HepG2 (cell line): ENCODE measurements at regions not wholly inside any gene's neighbourhood (a gene's known extent, or its start where the extent isn't known, plus 50 kb on each side); places are given as distances from the start of the nearest gene placed in this dataset.
"Not testable (repeated sequence)": the region's sequence is repeated elsewhere in the genome, so short reads cannot be mapped to it uniquely, and the experiment has no call there.

ENCODE experiments used
- ATAC-seq: fragments of 200-7000 bp; cut with Tn5 transposase; 3 replicates; pipeline ENCODE4 v1.9.1; 2020; ENCODE audit warnings: mild to moderate bottlenecking, moderate library complexity
- BruUV-seq: library from RNA; stranded (reverse); fragments of 400-500 nt; replicated peaks from 2 replicates; lab custom pipeline; 2021; lab: Mats Ljungman, UMichigan
- CTCF ChIA-PET: fragments of 300-600 bp; formaldehyde crosslinking; extraction: SDS; loops from one replicate; lab custom pipeline; 2021; ENCODE audit warnings: low total read pairs, inconsistent platforms, low intra/inter-chr PET ratio; lab: Yijun Ruan, JAX
- POLR2A ChIA-PET: fragments of 350-600 bp; sonication (Branson Sonifier 250); formaldehyde crosslinking; loops from one replicate; lab custom pipeline; 2020; ENCODE audit warnings: antibody characterized with exemption, inconsistent platforms; lab: Yijun Ruan, JAX
- DNase-seq: peaks from one replicate; pipeline ENCODE4 v3.0.0-alpha.2; 2015; ENCODE audit warnings: low spot score
- FAIRE-seq: peaks from 3 replicates; lab custom pipeline; 2011; peaks lifted over from hg19 to GRCh38; lab: Jason Lieb, UNC
- H2AFZ ChIP-seq: one replicate; pipeline ENCODE4 v1.6.1; 2011; ENCODE audit warnings: low read length, inconsistent platforms
- H3K27ac ChIP-seq: fragments of 300-600 bp; 3 replicates; pipeline ENCODE4 v1.8.0; 2011; ENCODE audit warnings: mixed run types, mild to moderate bottlenecking, mixed read lengths, low read length, inconsistent platforms; ENCODE audit not compliant: insufficient read depth; ENCODE audit errors: extremely low read length
- H3K27me3 ChIP-seq, 2 experiments: fragments of 200-600 bp in 1 of 2; 2 replicates in 1 of 2; 3 replicates in 1 of 2; pipeline versions ENCODE4 v1.6.0 to v1.8.0; 2011; ENCODE audit warnings: low read length in 2 of 2, mild to moderate bottlenecking in 2 of 2, moderate library complexity in 2 of 2, inconsistent platforms in 1 of 2; ENCODE audit not compliant: insufficient read depth in 2 of 2, control insufficient read depth in 1 of 2
- H3K36me3 ChIP-seq, 2 experiments: fragments of 200-600 bp in 1 of 2; replicated peaks in 1 of 2; 2 replicates in 1 of 2; 3 replicates in 1 of 2; pipeline versions ENCODE4 v1.5.1 to v1.8.0; 2011; ENCODE audit warnings: low read length in 2 of 2, inconsistent platforms in 1 of 2; ENCODE audit not compliant: insufficient read depth in 2 of 2, control insufficient read depth in 1 of 2
- H3K4me1 ChIP-seq: 2 replicates; pipeline ENCODE4 v1.5.1; 2012; ENCODE audit warnings: low read length, inconsistent platforms; ENCODE audit not compliant: insufficient read depth
- H3K4me2 ChIP-seq: 2 replicates; pipeline ENCODE4 v1.6.0; 2011; ENCODE audit warnings: low read depth, low read length, inconsistent platforms
- H3K4me3 ChIP-seq, 3 experiments: fragments of 200-600 bp in 1 of 3; sonication (generic), shearing (Covaris generic) in 1 of 3; replicated peaks in 1 of 3; 2 replicates each; pipeline ENCODE4 v1.5.1; 2011 to 2016; ENCODE audit warnings: low read length in 3 of 3, inconsistent platforms in 2 of 3, low read depth in 2 of 3, mild to moderate bottlenecking in 2 of 3, control low read depth in 1 of 3, mixed read lengths in 1 of 3; ENCODE audit not compliant: insufficient read depth in 1 of 3
- H3K79me2 ChIP-seq: one replicate; pipeline ENCODE4 v1.6.1; 2011; ENCODE audit warnings: low read length, inconsistent platforms; ENCODE audit not compliant: insufficient read depth
- H3K9ac ChIP-seq: 2 replicates; pipeline ENCODE4 v1.6.0; 2011; ENCODE audit warnings: mild to moderate bottlenecking, low read depth, low read length, inconsistent platforms; ENCODE audit not compliant: insufficient read depth
- H3K9me3 ChIP-seq: 2 replicates; pipeline ENCODE4 v1.5.1; 2012; ENCODE audit warnings: mild to moderate bottlenecking, low read length
- H4K20me1 ChIP-seq: 2 replicates; pipeline ENCODE4 v1.6.0; 2011; ENCODE audit warnings: inconsistent platforms, mild to moderate bottlenecking, low read length, moderate library complexity; ENCODE audit not compliant: insufficient read depth
- ATAD3A ChIP-seq: sonication (generic); formaldehyde crosslinking; IDR thresholded peaks from 2 replicates; pipeline ENCODE4 v1.4.0; 2020; ENCODE audit warnings: missing genetic modification reagents
- ATM ChIP-seq: fragments of 450-650 bp; IDR thresholded peaks from 2 replicates; pipeline ENCODE4 v1.7.1; 2017; ENCODE audit warnings: mild to moderate bottlenecking, borderline replicate concordance
- CEBPG ChIP-seq: IDR thresholded peaks from 2 replicates; pipeline ENCODE4 v1.6.1; 2016
- FOSL2 ChIP-seq: sonication (generic); formaldehyde crosslinking; IDR thresholded peaks from 2 replicates; pipeline ENCODE4 v1.4.0; 2020; ENCODE audit warnings: missing genetic modification reagents
- GABPB1 ChIP-seq: IDR thresholded peaks from 2 replicates; pipeline ENCODE4 v1.6.1; 2016; ENCODE audit warnings: mild to moderate bottlenecking, missing genetic modification reagents, moderate library complexity, missing compliant biosample characterization
- HHEX ChIP-seq: IDR thresholded peaks from 2 replicates; pipeline ENCODE4 v1.6.1; 2016; ENCODE audit warnings: control low read depth
- MAFK ChIP-seq, 2 experiments: IDR thresholded peaks in 1 of 2; conservative IDR thresholded peaks in 1 of 2; 2 replicates each; pipeline ENCODE4 v1.6.1; 2011; ENCODE audit warnings: improper control_type of control experiment in 2 of 2, low read length in 2 of 2
- SALL1 ChIP-seq: sonication (generic); formaldehyde crosslinking; IDR thresholded peaks from 2 replicates; pipeline ENCODE4 v1.8.0; 2022; ENCODE audit warnings: mild to moderate bottlenecking, missing genetic modification reagents
- TEAD3 ChIP-seq: optimal IDR thresholded peaks from 2 replicates; pipeline ENCODE3; 2016; ENCODE audit warnings: borderline replicate concordance
- ZNF350 ChIP-seq: sonication (generic); formaldehyde crosslinking; IDR thresholded peaks from 2 replicates; pipeline ENCODE4 v1.4.0; 2020; ENCODE audit warnings: mild to moderate bottlenecking, low read depth, missing genetic modification reagents, borderline replicate concordance
- ZNF460 ChIP-seq: sonication (generic); formaldehyde crosslinking; IDR thresholded peaks from 2 replicates; pipeline ENCODE4 v1.5.1; 2020; ENCODE audit warnings: missing genetic modification reagents, mild to moderate bottlenecking, borderline replicate concordance
- ZNF773 ChIP-seq: sonication (generic); formaldehyde crosslinking; IDR thresholded peaks from 2 replicates; pipeline ENCODE4 v1.4.0; 2020; ENCODE audit warnings: missing genetic modification reagents, borderline replicate concordance
- ZNF788 ChIP-seq: sonication (generic); formaldehyde crosslinking; IDR thresholded peaks from 2 replicates; pipeline ENCODE4 v1.5.0; 2020; ENCODE audit warnings: mild to moderate bottlenecking, missing genetic modification reagents, borderline replicate concordance
- WGBS: methylation state at CpG from one replicate; pipeline ENCODE4 v1.1.6; 2017; ENCODE audit warnings: low lambda C conversion rate; 5-methylcytosine and 5-hydroxymethylcytosine counted together
- in situ Hi-C: cut with HindIII; loops from 2 replicates; pipeline ENCODE4 v1.10.0; 2017; ENCODE audit warnings: low pct_unique_long_range_greater_than_20kb; ENCODE audit not compliant: extremely low pct_ligation_motif_present
- intact Hi-C: fragments of 100-400 bp; cut with micrococcal nuclease; formaldehyde crosslinking; loops from one replicate; pipeline ENCODE4 v1.10.0; 2022; ENCODE audit not compliant: unreplicated experiment
- TF ChIP-seq, protein P1 (sequence below): IDR thresholded peaks from 2 replicates; pipeline ENCODE4 v1.6.1; 2016; ENCODE audit warnings: missing compliant biosample characterization, missing genetic modification reagents, borderline replicate concordance
- TF ChIP-seq, protein P2 (sequence below): IDR thresholded peaks from 2 replicates; pipeline ENCODE4 v1.4.0; 2020; ENCODE audit warnings: mild to moderate bottlenecking, missing genetic modification reagents

DNA sequence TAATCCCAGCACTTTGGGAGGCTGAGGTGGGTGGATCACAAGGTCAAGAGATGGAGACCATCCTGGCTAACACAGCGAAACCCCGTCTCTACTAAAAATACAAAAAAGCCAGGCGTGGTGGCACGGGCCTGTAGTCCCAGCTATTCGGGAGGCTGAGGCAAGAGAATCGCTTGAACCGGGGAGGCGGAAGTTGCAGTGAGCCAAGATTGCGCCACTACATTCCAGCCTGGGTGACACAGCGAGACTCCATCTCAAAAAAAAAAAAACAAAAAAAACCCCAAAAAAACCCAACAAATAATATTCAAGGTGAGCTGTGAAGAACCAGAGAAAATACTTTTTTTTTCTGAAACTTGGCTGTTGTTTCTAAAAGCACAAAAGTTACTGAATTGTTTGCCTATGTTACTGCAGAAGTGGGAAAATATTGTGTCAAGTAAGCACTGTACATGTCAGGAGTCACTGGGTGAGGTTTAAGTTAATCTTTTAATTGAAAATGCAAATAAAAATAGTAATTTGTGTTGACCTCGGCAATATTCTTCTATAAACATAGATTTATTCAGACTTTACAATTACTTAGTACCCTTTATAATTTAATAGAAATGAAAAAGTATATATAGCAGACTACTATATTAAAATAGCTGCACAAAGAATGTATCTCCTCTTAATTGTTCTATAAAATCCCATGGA is 55.4 kb upstream of the USP3 start:
- H2AFZ ChIP-seq, H3K9ac ChIP-seq, ATAC-seq, H4K20me1 ChIP-seq, POLR2A ChIA-PET, H3K4me2 ChIP-seq, H3K79me2 ChIP-seq, BruUV-seq, H3K27ac ChIP-seq, in situ Hi-C loops, H3K9me3 ChIP-seq, CTCF ChIA-PET, FAIRE-seq, DNase-seq, H3K4me3 ChIP-seq, H3K36me3 ChIP-seq, intact Hi-C loops, H3K27me3 ChIP-seq: not testable (repeated sequence)
- peaks cover 23% of the 10 kb centered on the region for H3K4me1 ChIP-seq
- TF ChIP-seq MAFK (conservative IDR thresholded peaks at IDR 0.05 in 1 of 2, IDR thresholded peaks at IDR 0.05 in 1 of 2; ENCODE audit: low read length in 2 of 2): peak; percentile 19 to 48; a peak in 3 of 4 replicates
- peak; percentile 73 for TF ChIP-seq ZNF460 (CRISPR knock-in tag)
- 0 out of 2 replicates have a peak, but pooled peaks have one; percentile 10 for TF ChIP-seq CEBPG (CRISPR knock-in tag)
- peak; percentile 22; the same call in 1 of the 2 replicates for TF ChIP-seq FOSL2 (CRISPR knock-in tag)
- TF ChIP-seq GABPB1 (CRISPR knock-in tag): peak; percentile 37; the same call in 1 of the 2 replicates
- TF ChIP-seq TEAD3: peak; percentile 63
- 36% methylated on average over 11 of the region's 11 CpGs for WGBS

DNA sequence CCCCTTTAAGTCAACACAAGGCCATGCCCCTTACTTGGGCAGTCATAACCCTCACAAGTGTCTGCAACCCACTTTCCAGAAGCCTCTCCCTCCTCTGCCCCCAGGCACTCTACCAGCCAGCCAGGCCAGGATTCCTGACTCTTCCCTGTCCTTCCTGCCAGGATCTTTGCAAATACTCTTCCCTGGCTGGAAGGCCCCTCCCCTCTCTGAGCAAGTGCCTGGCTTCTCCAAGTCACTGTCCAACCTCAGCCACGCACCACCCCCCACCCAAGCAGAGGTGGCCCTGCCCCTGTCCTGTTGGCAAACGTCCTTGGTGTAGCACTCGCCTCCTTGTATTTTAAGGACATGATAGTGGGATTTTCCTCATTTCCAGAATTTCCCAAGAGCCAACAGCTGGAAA is 54.7 kb upstream of the USP3 start:
- Histone ChIP-seq H3K27me3 (no peaks in the 10 kb centered on the region; a peak in 3 of 5 replicates), H3K27ac (no peak overlapping the region), H4K20me1 (no peaks in the 10 kb centered on the region), H3K4me1 (peaks cover 23% of the 10 kb centered on the region), H3K4me2 (peak overlapping the region; percentile 65), H3K36me3 (no peaks in the 10 kb centered on the region), H3K9ac (no peak overlapping the region), H3K9me3 (no peaks in the 10 kb centered on the region), H3K4me3 (peak overlapping the region; percentile 12 to 48 (median 32); a peak in 4 of 6 replicates), H3K79me2 (no peaks in the 10 kb centered on the region), H2AFZ (no peak overlapping the region)
- BruUV-seq: no TSS peak
- intact Hi-C loops (no loop called here), in situ Hi-C loops (no loop called here)
- FAIRE-seq (no peak), DNase-seq (no peak), ATAC-seq (peak; percentile 75)
- ChIA-PET CTCF (no interaction called here), POLR2A (no interaction called here)
- 6% methylated on average over 3 of the region's 3 CpGs for WGBS
- TF ChIP-seq SALL1 (CRISPR knock-in tag) (peak; percentile 7; the same call in 1 of the 2 replicates), ATAD3A (no peak), ZNF788 (no peak), ATM (no peak), ZNF773 (no peak), ZNF350 (no peak), HHEX (CRISPR knock-in tag) (no peak)
- TF ChIP-seq, protein P1, sequence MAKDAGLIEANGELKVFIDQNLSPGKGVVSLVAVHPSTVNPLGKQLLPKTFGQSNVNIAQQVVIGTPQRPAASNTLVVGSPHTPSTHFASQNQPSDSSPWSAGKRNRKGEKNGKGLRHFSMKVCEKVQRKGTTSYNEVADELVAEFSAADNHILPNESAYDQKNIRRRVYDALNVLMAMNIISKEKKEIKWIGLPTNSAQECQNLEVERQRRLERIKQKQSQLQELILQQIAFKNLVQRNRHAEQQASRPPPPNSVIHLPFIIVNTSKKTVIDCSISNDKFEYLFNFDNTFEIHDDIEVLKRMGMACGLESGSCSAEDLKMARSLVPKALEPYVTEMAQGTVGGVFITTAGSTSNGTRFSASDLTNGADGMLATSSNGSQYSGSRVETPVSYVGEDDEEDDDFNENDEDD: no peak
- TF ChIP-seq, protein P2, sequence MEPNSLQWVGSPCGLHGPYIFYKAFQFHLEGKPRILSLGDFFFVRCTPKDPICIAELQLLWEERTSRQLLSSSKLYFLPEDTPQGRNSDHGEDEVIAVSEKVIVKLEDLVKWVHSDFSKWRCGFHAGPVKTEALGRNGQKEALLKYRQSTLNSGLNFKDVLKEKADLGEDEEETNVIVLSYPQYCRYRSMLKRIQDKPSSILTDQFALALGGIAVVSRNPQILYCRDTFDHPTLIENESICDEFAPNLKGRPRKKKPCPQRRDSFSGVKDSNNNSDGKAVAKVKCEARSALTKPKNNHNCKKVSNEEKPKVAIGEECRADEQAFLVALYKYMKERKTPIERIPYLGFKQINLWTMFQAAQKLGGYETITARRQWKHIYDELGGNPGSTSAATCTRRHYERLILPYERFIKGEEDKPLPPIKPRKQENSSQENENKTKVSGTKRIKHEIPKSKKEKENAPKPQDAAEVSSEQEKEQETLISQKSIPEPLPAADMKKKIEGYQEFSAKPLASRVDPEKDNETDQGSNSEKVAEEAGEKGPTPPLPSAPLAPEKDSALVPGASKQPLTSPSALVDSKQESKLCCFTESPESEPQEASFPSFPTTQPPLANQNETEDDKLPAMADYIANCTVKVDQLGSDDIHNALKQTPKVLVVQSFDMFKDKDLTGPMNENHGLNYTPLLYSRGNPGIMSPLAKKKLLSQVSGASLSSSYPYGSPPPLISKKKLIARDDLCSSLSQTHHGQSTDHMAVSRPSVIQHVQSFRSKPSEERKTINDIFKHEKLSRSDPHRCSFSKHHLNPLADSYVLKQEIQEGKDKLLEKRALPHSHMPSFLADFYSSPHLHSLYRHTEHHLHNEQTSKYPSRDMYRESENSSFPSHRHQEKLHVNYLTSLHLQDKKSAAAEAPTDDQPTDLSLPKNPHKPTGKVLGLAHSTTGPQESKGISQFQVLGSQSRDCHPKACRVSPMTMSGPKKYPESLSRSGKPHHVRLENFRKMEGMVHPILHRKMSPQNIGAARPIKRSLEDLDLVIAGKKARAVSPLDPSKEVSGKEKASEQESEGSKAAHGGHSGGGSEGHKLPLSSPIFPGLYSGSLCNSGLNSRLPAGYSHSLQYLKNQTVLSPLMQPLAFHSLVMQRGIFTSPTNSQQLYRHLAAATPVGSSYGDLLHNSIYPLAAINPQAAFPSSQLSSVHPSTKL: no peak
